HG02759 (cell line): ENCODE measurements at regions not wholly inside any gene's neighbourhood (a gene's known extent, or its start where the extent isn't known, plus 50 kb on each side); places are given as distances from the start of the nearest gene placed in this dataset.
"Not testable (repeated sequence)": the region's sequence is repeated elsewhere in the genome, so short reads cannot be mapped to it uniquely, and the experiment has no call there.

Experiments used
- ATAC-seq: cut with Tn5 transposase; IDR thresholded peaks from one replicate; pipeline ENCODE4 v1.9.1; 2021; ENCODE audit warnings: mild to moderate bottlenecking, moderate library complexity; ENCODE audit not compliant: unreplicated experiment

GRCh38 chr4:81786766-81787165 is 315.1 kb upstream of the RASGEF1B start:
- no peak for ATAC-seq

GRCh38 chr4:81786063-81786763 is 314.5 kb upstream of the RASGEF1B start:
- ATAC-seq = no peak

GRCh38 chr4:81785338-81785737 is 313.6 kb upstream of the RASGEF1B start:
- no peak for ATAC-seq

- no peak for ATAC-seq
Observed at GRCh38 chr4:81783558-81783957, 311.9 kb upstream of the RASGEF1B start.

- no peak for ATAC-seq
Observed at GRCh38 chr4:81781799-81782198, 310.1 kb upstream of the RASGEF1B start.

GRCh38 chr4:81777718-81778117 is 306.0 kb upstream of the RASGEF1B start:
- ATAC-seq = not testable (repeated sequence)

- no peak for ATAC-seq
Observed at GRCh38 chr4:81776794-81777193, 305.1 kb upstream of the RASGEF1B start.

- ATAC-seq = no peak
Observed at GRCh38 chr4:81773557-81773956, 301.9 kb upstream of the RASGEF1B start.

- no peak for ATAC-seq
Observed at GRCh38 chr4:81771721-81772120, 300.0 kb upstream of the RASGEF1B start.

- ATAC-seq = no peak
Observed at GRCh38 chr4:81769244-81769643, 297.5 kb upstream of the RASGEF1B start.

- no peak for ATAC-seq
Observed at GRCh38 chr4:81758574-81759264, 287.0 kb upstream of the RASGEF1B start.

- no peak for ATAC-seq
Observed at GRCh38 chr4:81757691-81758090, 286.0 kb upstream of the RASGEF1B start.

- ATAC-seq = peak; percentile 80
Observed at GRCh38 chr4:81756973-81757372, 285.3 kb upstream of the RASGEF1B start.

- ATAC-seq = no peak
Observed at GRCh38 chr4:81756042-81756441, 284.3 kb upstream of the RASGEF1B start.

- no peak for ATAC-seq
Observed at GRCh38 chr4:81754169-81754568, 282.5 kb upstream of the RASGEF1B start.

- no peak for ATAC-seq
Observed at GRCh38 chr4:81751531-81752289, 280.0 kb upstream of the RASGEF1B start.

GRCh38 chr4:81747242-81747930 is 275.7 kb upstream of the RASGEF1B start:
- ATAC-seq = no peak

- ATAC-seq = no peak
Observed at GRCh38 chr4:81746773-81747172, 275.1 kb upstream of the RASGEF1B start.

- ATAC-seq = no peak
Observed at GRCh38 chr4:81746071-81746470, 274.4 kb upstream of the RASGEF1B start.

GRCh38 chr4:81745050-81745449 is 273.3 kb upstream of the RASGEF1B start:
- ATAC-seq = no peak

- ATAC-seq = no peak
Observed at GRCh38 chr4:81743731-81744435, 272.2 kb upstream of the RASGEF1B start.
